ENCODE measurements at regions not wholly inside any gene's neighbourhood (a gene's known extent, or its start where the extent isn't known, plus 50 kb on each side); places are given as distances from the start of the nearest gene placed in this dataset.

DNA sequence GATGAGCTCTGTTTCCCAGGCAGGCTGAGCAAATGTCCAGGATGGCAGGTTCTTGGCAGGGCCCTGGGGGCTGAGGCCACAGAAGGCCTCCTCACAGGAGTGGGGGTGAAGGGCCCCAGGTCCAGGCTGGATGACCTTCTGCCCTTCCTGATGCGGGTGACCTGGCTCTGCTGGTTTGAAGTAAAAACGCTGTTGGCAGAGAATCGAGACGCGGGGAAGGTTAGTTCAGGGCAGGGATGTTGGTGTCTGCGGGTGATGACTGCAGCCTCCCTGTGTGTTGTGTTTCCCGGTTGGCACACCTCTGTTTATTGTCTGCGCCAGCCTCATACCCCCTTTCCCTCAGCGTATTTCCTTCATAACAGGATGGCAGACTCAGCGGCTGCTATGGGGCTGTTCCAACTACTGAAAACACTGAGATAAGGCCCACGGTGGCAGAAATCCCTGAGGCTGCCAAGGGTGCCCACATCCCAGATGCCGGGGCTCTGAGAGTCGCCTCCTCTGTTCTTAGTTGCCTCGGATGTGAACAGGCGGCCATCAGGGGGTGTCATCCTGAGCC lies 104.6 kb downstream of the METRNL start:
- TF ChIP-seq, protein P1, sequence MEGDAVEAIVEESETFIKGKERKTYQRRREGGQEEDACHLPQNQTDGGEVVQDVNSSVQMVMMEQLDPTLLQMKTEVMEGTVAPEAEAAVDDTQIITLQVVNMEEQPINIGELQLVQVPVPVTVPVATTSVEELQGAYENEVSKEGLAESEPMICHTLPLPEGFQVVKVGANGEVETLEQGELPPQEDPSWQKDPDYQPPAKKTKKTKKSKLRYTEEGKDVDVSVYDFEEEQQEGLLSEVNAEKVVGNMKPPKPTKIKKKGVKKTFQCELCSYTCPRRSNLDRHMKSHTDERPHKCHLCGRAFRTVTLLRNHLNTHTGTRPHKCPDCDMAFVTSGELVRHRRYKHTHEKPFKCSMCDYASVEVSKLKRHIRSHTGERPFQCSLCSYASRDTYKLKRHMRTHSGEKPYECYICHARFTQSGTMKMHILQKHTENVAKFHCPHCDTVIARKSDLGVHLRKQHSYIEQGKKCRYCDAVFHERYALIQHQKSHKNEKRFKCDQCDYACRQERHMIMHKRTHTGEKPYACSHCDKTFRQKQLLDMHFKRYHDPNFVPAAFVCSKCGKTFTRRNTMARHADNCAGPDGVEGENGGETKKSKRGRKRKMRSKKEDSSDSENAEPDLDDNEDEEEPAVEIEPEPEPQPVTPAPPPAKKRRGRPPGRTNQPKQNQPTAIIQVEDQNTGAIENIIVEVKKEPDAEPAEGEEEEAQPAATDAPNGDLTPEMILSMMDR (IDR thresholded peaks at IDR 0.05), result no peak
- no peak for TF ChIP-seq POLR2A (IDR thresholded peaks at IDR 0.05)
